HG03060 (cell line): ENCODE measurements at regions not wholly inside any gene's neighbourhood (a gene's known extent, or its start where the extent isn't known, plus 50 kb on each side); places are given as distances from the start of the nearest gene placed in this dataset.

ENCODE experiments used
- ATAC-seq: cut with Tn5 transposase; IDR thresholded peaks from one replicate; pipeline ENCODE4 v1.9.1; 2021; ENCODE audit warnings: low read depth, moderate number of reproducible peaks; ENCODE audit not compliant: unreplicated experiment

- ATAC-seq: no peak
Observed at GRCh38 chr6:16078064-16078463, 50.8 kb upstream of the MYLIP start.

- ATAC-seq: no peak
Observed at GRCh38 chr6:16069671-16070070, 59.2 kb upstream of the MYLIP start.

GRCh38 chr6:16069222-16069621 lies 59.7 kb upstream of the MYLIP start:
- no peak for ATAC-seq

- no peak for ATAC-seq
Observed at GRCh38 chr6:16067568-16067967, 61.3 kb upstream of the MYLIP start.

- no peak for ATAC-seq
Observed at GRCh38 chr6:16064671-16065072, 64.2 kb upstream of the MYLIP start.

- ATAC-seq: no peak
Observed at GRCh38 chr6:16063580-16063979, 65.3 kb upstream of the MYLIP start.

GRCh38 chr6:16061818-16062217 lies 67.1 kb upstream of the MYLIP start:
- ATAC-seq: no peak

- ATAC-seq: no peak
Observed at GRCh38 chr6:16060039-16060438, 68.8 kb upstream of the MYLIP start.

GRCh38 chr6:16059496-16059895 lies 69.4 kb upstream of the MYLIP start:
- no peak for ATAC-seq

- no peak for ATAC-seq
Observed at GRCh38 chr6:16058929-16059345, 69.9 kb upstream of the MYLIP start.

GRCh38 chr6:16058201-16058928 lies 70.5 kb upstream of the MYLIP start:
- ATAC-seq: no peak

GRCh38 chr6:16057446-16057845 lies 71.4 kb upstream of the MYLIP start:
- no peak for ATAC-seq

- ATAC-seq: no peak
Observed at GRCh38 chr6:16056263-16056870, 72.5 kb upstream of the MYLIP start.

GRCh38 chr6:16055852-16056251 lies 73.0 kb upstream of the MYLIP start:
- ATAC-seq: no peak

GRCh38 chr6:16049168-16049567 lies 79.7 kb upstream of the MYLIP start:
- ATAC-seq: no peak

GRCh38 chr6:16048221-16048620 lies 80.7 kb upstream of the MYLIP start:
- no peak for ATAC-seq

- ATAC-seq: no peak
Observed at GRCh38 chr6:16047435-16047990, 81.4 kb upstream of the MYLIP start.

- ATAC-seq: no peak
Observed at GRCh38 chr6:16045238-16045637, 83.6 kb upstream of the MYLIP start.

GRCh38 chr6:16044211-16044643 lies 84.7 kb upstream of the MYLIP start:
- ATAC-seq: no peak

GRCh38 chr6:16043171-16044135 lies 85.4 kb upstream of the MYLIP start:
- ATAC-seq: no peak

- ATAC-seq: no peak
Observed at GRCh38 chr6:16042751-16043150, 86.1 kb upstream of the MYLIP start.
